Epithelial cell of proximal tubule (primary cell): ENCODE measurements at regions not wholly inside any gene's neighbourhood (a gene's known extent, or its start where the extent isn't known, plus 50 kb on each side); places are given as distances from the start of the nearest gene placed in this dataset.

Experiments used
- DNase-seq: peaks from one replicate; pipeline ENCODE4 v3.0.0-alpha.2; 2011; ENCODE audit warnings: low read depth
- H3K4me3 ChIP-seq: 2 replicates; pipeline ENCODE4 v1.5.1; 2011; ENCODE audit warnings: low read depth, mild to moderate bottlenecking, low read length
- CTCF ChIP-seq: conservative IDR thresholded peaks from 2 replicates; pipeline ENCODE4 v1.5.1; 2012; ENCODE audit warnings: low read depth, mild to moderate bottlenecking, low read length

DNA sequence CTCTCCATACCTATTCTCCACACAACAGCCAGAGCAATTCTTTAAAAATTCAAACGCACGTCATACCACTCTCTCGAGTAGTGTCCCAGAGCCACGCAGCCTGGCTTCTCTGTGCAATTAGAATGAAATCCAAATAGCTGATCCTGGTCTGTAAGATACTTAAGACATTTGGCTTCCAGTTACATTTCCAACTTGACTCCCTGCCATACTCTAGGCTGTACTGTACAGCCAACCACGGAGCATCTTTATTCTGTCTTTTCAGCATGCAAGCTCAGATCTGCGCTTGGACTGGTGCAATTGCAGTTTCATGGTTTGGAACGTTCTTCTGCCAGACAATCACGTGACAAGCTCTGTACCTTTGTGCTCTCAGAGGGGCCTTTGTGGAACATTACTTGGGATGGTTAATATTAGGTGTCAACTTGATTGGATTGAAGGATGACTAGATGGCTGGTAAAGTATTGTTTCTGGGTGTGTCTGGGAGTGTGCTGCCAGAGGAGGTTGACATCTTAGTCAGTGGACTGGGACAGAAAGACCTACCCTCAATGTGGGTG is 325.6 kb downstream of the SOX11 start:
- no peak for TF ChIP-seq CTCF
- DNase-seq = no peak

GRCh38 chr2:6024229-6024628 is 332.0 kb downstream of the SOX11 start:
- no peak for TF ChIP-seq CTCF
- DNase-seq = no peak
- no peak overlapping the region for H3K4me3 ChIP-seq

More for the DNA sequence above, 325.6 kb downstream of the SOX11 start:
- H3K4me3 ChIP-seq = no peak overlapping the region

GRCh38 chr2:6024784-6025183 is 332.6 kb downstream of the SOX11 start:
- no peak for DNase-seq
- H3K4me3 ChIP-seq = no peak overlapping the region
- TF ChIP-seq CTCF = no peak

- no peak overlapping the region for H3K4me3 ChIP-seq
- DNase-seq = no peak
- TF ChIP-seq CTCF = no peak
These were observed 333.2 kb downstream of the SOX11 start for GRCh38 chr2:6025391-6025790.

DNA sequence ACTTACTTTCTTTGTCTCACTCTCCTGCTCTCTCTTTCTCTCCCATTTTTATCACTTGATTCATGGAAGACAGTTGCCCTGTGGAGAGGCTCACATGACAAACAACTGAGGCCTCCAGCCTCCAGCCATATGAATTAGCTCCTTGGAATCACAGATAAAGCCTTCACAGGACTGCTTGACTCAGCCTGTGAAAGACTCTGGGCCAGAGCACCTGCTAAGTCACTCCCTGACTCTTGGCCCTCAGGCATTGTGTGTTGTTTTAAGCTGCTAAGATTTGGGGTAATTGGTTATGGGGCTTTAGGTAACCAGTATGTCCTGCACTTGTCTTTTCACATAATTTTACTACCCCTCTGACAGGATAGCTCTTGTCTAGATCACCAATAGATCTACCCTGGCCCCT is 334.9 kb downstream of the SOX11 start:
- no peak for TF ChIP-seq CTCF
- no peak for DNase-seq
- H3K4me3 ChIP-seq = no peak overlapping the region

- DNase-seq = no peak
- no peak overlapping the region for H3K4me3 ChIP-seq
- TF ChIP-seq CTCF = no peak
These were observed 339.1 kb downstream of the SOX11 start for GRCh38 chr2:6031200-6031867.

- no peak for TF ChIP-seq CTCF
- no peak for DNase-seq
These were observed 344.0 kb downstream of the SOX11 start for GRCh38 chr2:6036211-6036610.

More at GRCh38 chr2:6036211-6036610, 344.0 kb downstream of the SOX11 start:
- H3K4me3 ChIP-seq = no peak overlapping the region
